ENCODE measurements at regions not wholly inside any gene's neighbourhood (a gene's known extent, or its start where the extent isn't known, plus 50 kb on each side); places are given as distances from the start of the nearest gene placed in this dataset.

DNA sequence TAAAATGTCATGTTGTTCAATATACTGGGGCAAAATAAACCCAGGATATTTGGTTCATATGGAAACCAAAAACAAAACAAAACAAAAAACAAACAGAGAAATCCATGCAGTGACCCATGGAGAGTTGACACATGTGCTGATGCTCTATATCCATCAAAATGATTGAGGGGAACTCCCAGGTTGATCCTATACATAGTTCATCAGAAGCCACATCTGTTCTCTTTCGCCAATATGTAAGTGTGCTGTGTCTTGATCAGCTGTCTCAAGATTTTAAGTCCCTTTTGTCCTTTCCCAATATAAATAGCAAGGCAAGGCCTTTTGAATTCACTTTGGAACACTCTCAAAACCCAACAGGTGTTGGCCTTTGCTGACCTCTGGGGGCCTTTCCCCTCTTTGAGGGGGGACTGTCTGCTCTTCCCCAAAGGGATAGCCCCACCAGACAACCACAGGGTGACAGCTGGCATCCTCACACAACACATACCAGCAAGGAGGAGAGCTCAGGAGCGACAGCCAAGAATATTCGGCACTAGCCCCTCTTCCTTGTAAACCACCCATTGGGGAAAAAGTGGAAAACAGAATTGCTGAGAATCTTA, 209.4 kb upstream of the CD96 start:
- H3K27ac ChIP-seq (ENCODE audit: low read depth in 1 of 2, low read length in 1 of 2): no peak overlapping the region
- no peaks in the 10 kb centered on the region for H3K36me3 ChIP-seq (ENCODE audit: control insufficient read depth in 4 of 4, insufficient read depth in 4 of 4, low read length in 4 of 4)
- TF ChIP-seq, protein P1, sequence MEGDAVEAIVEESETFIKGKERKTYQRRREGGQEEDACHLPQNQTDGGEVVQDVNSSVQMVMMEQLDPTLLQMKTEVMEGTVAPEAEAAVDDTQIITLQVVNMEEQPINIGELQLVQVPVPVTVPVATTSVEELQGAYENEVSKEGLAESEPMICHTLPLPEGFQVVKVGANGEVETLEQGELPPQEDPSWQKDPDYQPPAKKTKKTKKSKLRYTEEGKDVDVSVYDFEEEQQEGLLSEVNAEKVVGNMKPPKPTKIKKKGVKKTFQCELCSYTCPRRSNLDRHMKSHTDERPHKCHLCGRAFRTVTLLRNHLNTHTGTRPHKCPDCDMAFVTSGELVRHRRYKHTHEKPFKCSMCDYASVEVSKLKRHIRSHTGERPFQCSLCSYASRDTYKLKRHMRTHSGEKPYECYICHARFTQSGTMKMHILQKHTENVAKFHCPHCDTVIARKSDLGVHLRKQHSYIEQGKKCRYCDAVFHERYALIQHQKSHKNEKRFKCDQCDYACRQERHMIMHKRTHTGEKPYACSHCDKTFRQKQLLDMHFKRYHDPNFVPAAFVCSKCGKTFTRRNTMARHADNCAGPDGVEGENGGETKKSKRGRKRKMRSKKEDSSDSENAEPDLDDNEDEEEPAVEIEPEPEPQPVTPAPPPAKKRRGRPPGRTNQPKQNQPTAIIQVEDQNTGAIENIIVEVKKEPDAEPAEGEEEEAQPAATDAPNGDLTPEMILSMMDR (IDR thresholded peaks at IDR 0.05; ENCODE audit: control extremely low read depth, extremely low read depth): no peak
- H3K27me3 ChIP-seq (ENCODE audit: control insufficient read depth in 3 of 3, insufficient read depth in 3 of 3, low read length in 2 of 3): no peaks in the 10 kb centered on the region
- no peak overlapping the region for H3K9ac ChIP-seq (ENCODE audit: insufficient read depth in 1 of 2, low read length in 2 of 2)
- WGBS, 2 donors: 90 to 94% methylated on average over 3 of the region's 3 CpGs
- no peaks in the 10 kb centered on the region for H3K9me3 ChIP-seq (ENCODE audit: control insufficient read depth in 4 of 4, insufficient read depth in 3 of 4, low read length in 3 of 4)
- H3K4me1 ChIP-seq (ENCODE audit: control insufficient read depth in 5 of 5, insufficient read depth in 5 of 5, low read length in 5 of 5): no peaks in the 10 kb centered on the region
- H3K4me3 ChIP-seq: no peak overlapping the region
- DNase-seq (no peak), ATAC-seq (ENCODE audit: insufficient read depth, low FRiP score) (no peak)

DNA sequence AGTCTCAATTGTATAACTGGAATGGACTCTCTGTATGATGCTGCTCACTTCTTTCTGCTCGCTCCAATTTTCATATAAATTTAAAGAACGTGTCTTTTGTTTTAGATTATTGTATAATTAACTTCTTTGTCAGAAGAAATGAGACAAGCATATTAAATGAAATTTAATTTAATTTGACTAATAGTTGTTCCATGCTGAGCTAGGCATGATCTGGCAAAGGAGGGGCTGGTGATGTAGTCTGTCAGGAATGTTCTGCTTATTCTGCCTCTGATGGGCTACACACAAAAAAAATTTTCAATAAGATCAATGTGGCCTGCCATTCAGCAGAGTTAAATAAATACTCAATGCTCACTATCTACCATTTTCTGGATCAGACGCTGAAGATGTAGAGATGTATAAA, 208.4 kb upstream of the CD96 start:
- Histone ChIP-seq H3K27me3 (ENCODE audit: control insufficient read depth in 3 of 3, insufficient read depth in 3 of 3, low read length in 2 of 3) (no peaks in the 10 kb centered on the region), H3K4me3 (no peak overlapping the region), H3K9me3 (ENCODE audit: control insufficient read depth in 4 of 4, insufficient read depth in 3 of 4, low read length in 3 of 4) (no peaks in the 10 kb centered on the region), H3K36me3 (ENCODE audit: control insufficient read depth in 4 of 4, insufficient read depth in 4 of 4, low read length in 4 of 4) (no peaks in the 10 kb centered on the region), H3K4me1 (ENCODE audit: control insufficient read depth in 5 of 5, insufficient read depth in 5 of 5, low read length in 5 of 5) (no peaks in the 10 kb centered on the region), H3K27ac (ENCODE audit: low read depth in 1 of 2, low read length in 1 of 2) (no peak overlapping the region), H3K9ac (ENCODE audit: insufficient read depth in 1 of 2, low read length in 2 of 2) (no peak overlapping the region)
- WGBS, 2 donors: 92 to 96% methylated on average over 3 of the region's 3 CpGs
- TF ChIP-seq, protein P1 (IDR thresholded peaks at IDR 0.05; ENCODE audit: control extremely low read depth, extremely low read depth): no peak
- no peak for ATAC-seq (ENCODE audit: insufficient read depth, low FRiP score)
- no peak for DNase-seq

DNA sequence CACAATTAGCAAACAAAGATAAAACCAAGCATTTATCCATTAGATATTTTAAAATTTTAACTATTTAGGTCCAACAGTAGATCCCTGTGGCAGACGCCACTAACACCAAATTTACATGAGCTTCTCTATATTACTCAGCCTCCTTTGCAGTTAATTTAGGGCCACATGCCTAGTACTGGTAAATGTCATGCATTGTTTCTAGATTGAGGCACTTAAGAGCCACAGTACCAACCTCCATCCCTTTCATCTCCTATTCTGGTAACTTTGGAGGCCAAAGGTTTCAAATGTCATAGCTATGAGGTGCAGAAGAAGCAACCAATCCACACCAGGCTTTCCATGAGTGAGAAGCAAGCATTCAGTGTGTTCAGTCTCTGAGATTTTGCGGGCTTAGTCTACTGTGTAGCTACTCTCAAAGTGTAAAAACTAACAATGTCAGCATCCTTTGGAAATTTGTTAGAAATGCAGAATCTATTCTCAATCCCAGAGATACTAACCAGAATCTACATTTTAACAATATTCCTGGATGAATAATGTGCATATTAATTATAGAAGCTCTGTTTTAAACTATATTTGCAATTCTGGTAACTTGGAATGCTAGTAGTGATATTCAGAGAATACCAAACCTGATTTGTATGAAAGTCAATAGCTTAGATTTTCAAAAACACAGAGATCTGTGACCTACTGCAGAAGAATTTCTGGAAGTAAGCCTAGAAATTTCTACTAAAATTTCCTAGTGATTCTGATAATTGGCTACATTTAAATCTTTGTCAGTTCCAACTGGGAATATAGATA, 206.3 kb upstream of the CD96 start:
- H3K4me1 ChIP-seq (ENCODE audit: control insufficient read depth in 5 of 5, insufficient read depth in 5 of 5, low read length in 5 of 5): no peaks in the 10 kb centered on the region
- H3K9ac ChIP-seq (ENCODE audit: insufficient read depth in 1 of 2, low read length in 2 of 2): no peak overlapping the region
- 95 to 97% methylated on average over 2 of the region's 2 CpGs for WGBS, 2 donors
- no peak for DNase-seq
- ATAC-seq (ENCODE audit: insufficient read depth, low FRiP score): no peak
- TF ChIP-seq, protein P1 (IDR thresholded peaks at IDR 0.05; ENCODE audit: control extremely low read depth, extremely low read depth): no peak
- no peak overlapping the region for H3K4me3 ChIP-seq
- H3K27me3 ChIP-seq (ENCODE audit: control insufficient read depth in 3 of 3, insufficient read depth in 3 of 3, low read length in 2 of 3): no peaks in the 10 kb centered on the region
- no peak overlapping the region for H3K27ac ChIP-seq (ENCODE audit: low read depth in 1 of 2, low read length in 1 of 2)
- H3K9me3 ChIP-seq (ENCODE audit: control insufficient read depth in 4 of 4, insufficient read depth in 3 of 4, low read length in 3 of 4): peaks cover 0 to 3% (median 0%) of the 10 kb centered on the region in 4 donors
- no peaks in the 10 kb centered on the region for H3K36me3 ChIP-seq (ENCODE audit: control insufficient read depth in 4 of 4, insufficient read depth in 4 of 4, low read length in 4 of 4)
